Transverse colon (tissue), 4 donors: ENCODE measurements at regions not wholly inside any gene's neighbourhood (a gene's known extent, or its start where the extent isn't known, plus 50 kb on each side); places are given as distances from the start of the nearest gene placed in this dataset.

Source experiments
- DNase-seq: peaks from one replicate; pipeline ENCODE4 v3.0.0-alpha.2; 2019
- H3K27ac ChIP-seq, 4 donors: fragments of 200-600 bp; sonication (generic); 2 replicates each; pipeline ENCODE4 v1.5.1; 2016 to 2018; ENCODE audit warnings: inconsistent platforms in 4 of 4
- H3K27me3 ChIP-seq: fragments of 200-600 bp; sonication (generic); 2 replicates; pipeline ENCODE4 v1.5.1; 2017; ENCODE audit warnings: inconsistent platforms
- H3K36me3 ChIP-seq, 4 donors: fragments of 200-600 bp; sonication (generic); 2 replicates each; pipeline ENCODE4 v1.5.1; 2017 to 2019; ENCODE audit warnings: inconsistent platforms in 4 of 4
- H3K4me1 ChIP-seq, 4 donors: fragments of 200-600 bp; sonication (generic); 2 replicates each; pipeline ENCODE4 v1.5.1; 2017 to 2020; ENCODE audit warnings: inconsistent platforms in 4 of 4
- H3K4me3 ChIP-seq, 4 donors: fragments of 200-600 bp; sonication (generic); 1 replicate in 1 of 4; 2 replicates in 3 of 4; pipeline versions ENCODE4 v1.5.1 to v1.6.1; 2017 to 2019; ENCODE audit warnings: inconsistent platforms in 4 of 4
- H3K9me3 ChIP-seq, 2 donors: fragments of 200-600 bp; sonication (generic); 2 replicates each; pipeline ENCODE4 v1.5.1; 2017 to 2019; ENCODE audit warnings: inconsistent platforms in 2 of 2
- CTCF ChIP-seq, 5 experiments: fragments of 200-600 bp in 3 of 5; fragments of 450-650 bp in 2 of 5; sonication (generic) in 3 of 5; IDR thresholded peaks; 1 replicate in 2 of 5; 2 replicates in 3 of 5; pipeline ENCODE4 v1.5.1; 2016 to 2017; ENCODE audit warnings: antibody characterized with exemption in 5 of 5, inconsistent platforms in 3 of 5, mild to moderate bottlenecking in 2 of 5, moderate library complexity in 1 of 5
- EP300 ChIP-seq: sonication (generic); formaldehyde crosslinking; IDR thresholded peaks from one replicate; pipeline ENCODE4 v1.6.1; 2017; ENCODE audit warnings: antibody characterized with exemption, low read depth
- POLR2A ChIP-seq: fragments of 450-650 bp; IDR thresholded peaks from one replicate; pipeline ENCODE4 v1.6.1; 2016; ENCODE audit warnings: antibody characterized with exemption, mild to moderate bottlenecking, moderate library complexity
- POLR2AphosphoS5 ChIP-seq, 3 donors: sonication (generic); formaldehyde crosslinking; IDR thresholded peaks; one replicate each; pipeline ENCODE4 v1.6.1; 2016; ENCODE audit warnings: antibody characterized with exemption in 3 of 3
- WGBS, 2 donors: methylation state at CpG; one replicate each; pipeline ENCODE4 v1.1.5; 2018; ENCODE audit warnings: low coverage in 1 of 2; 5-methylcytosine and 5-hydroxymethylcytosine counted together
- in situ Hi-C, 4 donors: fragments of 200-750 bp; cut with MboI; loops; one replicate each; pipeline versions ENCODE4 v1.15.0 to v1.15.1; 2017; ENCODE audit warnings: low sequenced_read_pairs in 3 of 4, low pct_ligation_motif_present in 1 of 4, low pct_unique_long_range_greater_than_20kb in 1 of 4
- intact Hi-C: fragments of 100-400 bp; cut with DNase I; formaldehyde crosslinking; loops from one replicate; pipeline ENCODE4 v1.15.1; 2023; ENCODE audit warnings: low total_unique reads

DNA sequence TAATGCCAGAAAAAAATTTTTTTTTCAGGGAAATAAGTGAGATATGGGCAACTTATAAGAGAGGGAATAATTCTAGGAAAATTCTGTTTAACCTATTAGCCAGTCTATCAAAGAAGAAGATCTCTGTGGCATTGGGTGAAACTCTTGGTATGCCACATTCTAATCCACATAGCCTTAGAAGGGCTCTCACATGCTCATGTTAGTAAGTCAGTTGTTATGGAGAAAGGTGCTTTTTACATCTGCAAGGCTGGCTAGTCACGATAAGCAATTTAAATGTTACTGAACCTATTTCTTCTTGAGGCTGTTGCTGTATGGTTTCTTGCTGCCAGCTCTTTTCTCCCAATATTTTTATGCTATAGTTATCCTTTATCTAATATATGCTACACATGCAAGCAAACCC is 89.9 kb upstream of the MAGI1 start:
- in situ Hi-C loops, result loop anchor here in 2 of 4 donors (25.0 kb wide), 1 partner anchor 341 kb away; no protein-coding TSS in a partner anchor
- TF ChIP-seq EP300, result no peak
- TF ChIP-seq CTCF (IDR thresholded peaks at IDR 0.05), result no peak
- Histone ChIP-seq H3K4me3 (no peak overlapping the region), H3K4me1 (no peaks in the 10 kb centered on the region), H3K27me3 (no peaks in the 10 kb centered on the region), H3K9me3 (no peaks in the 10 kb centered on the region), H3K27ac (no peak overlapping the region), H3K36me3 (no peaks in the 10 kb centered on the region)
- intact Hi-C loops, result no loop called here
- 82 to 100% methylated on average over 1 of the region's 1 CpG for WGBS, 2 donors
- DNase-seq, result no peak

GRCh38 chr3:66121318-66121717 is 82.6 kb upstream of the MAGI1 start:
- no peak overlapping the region for H3K4me3 ChIP-seq
- TF ChIP-seq POLR2A (no peak), EP300 (no peak), POLR2AphosphoS5 (IDR thresholded peaks at IDR 0.05) (no peak), CTCF (IDR thresholded peaks at IDR 0.05) (no peak)
- 81 to 85% methylated on average over 6 of the region's 6 CpGs for WGBS, 2 donors
- H3K9me3 ChIP-seq, result no peaks in the 10 kb centered on the region
- in situ Hi-C loops (no loop called here), intact Hi-C loops (no loop called here)
- no peaks in the 10 kb centered on the region for H3K36me3 ChIP-seq
- H3K27ac ChIP-seq, result no peak overlapping the region
- no peaks in the 10 kb centered on the region for H3K27me3 ChIP-seq
- H3K4me1 ChIP-seq, result peaks cover 0 to 1% (median 0%) of the 10 kb centered on the region in 4 donors
- no peak for DNase-seq

DNA sequence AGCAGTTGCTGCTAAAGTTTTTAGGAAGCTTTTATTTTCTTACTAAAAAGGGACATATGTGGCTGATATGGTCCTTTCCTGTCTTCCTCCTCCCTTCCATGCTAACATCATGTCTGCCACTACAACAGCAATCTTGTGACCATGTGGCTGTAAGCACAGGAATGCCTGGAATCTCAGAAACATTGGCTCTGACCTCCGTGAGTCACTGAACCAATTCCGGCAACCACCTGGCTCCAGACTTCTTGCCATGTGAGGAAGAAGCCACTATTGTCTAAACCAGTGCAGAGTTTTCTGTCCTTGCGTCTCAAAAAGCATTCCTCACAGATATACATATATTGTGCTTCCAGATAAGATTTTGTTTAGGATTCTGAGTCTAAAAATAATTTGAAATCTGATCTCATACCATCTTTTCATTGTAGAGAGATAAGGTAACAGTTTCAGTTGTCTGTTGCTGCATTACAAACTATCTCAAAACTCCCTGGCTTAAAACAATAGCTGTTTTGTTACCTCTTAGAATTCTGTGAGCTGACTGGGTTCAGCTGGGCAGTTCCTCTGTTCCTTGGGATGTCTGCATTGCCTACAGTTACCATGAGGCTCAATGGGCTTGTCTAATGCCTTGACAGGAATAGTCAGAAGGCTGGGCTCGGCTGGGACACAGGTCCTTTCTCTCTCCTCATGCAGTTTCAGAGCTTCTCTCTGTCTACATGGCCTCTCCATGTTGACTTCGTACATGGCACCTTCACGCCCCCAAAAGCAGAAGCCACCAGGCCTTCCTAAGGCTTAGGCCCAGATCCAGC is 77.3 kb upstream of the MAGI1 start:
- Histone ChIP-seq H3K27ac (peak overlapping the region in 1 of 4 donors; percentile 3), H3K4me1 (peaks cover 0 to 9% (median 0%) of the 10 kb centered on the region in 4 donors), H3K36me3 (no peaks in the 10 kb centered on the region)

GRCh38 chr3:66113542-66113941 is 74.8 kb upstream of the MAGI1 start:
- Histone ChIP-seq H3K9me3 (no peaks in the 10 kb centered on the region), H3K27me3 (no peaks in the 10 kb centered on the region), H3K4me3 (no peak overlapping the region), H3K27ac (no peak overlapping the region), H3K4me1 (peaks cover 0 to 9% (median 0%) of the 10 kb centered on the region in 4 donors), H3K36me3 (no peaks in the 10 kb centered on the region)
- in situ Hi-C loops (no loop called here), intact Hi-C loops (no loop called here)
- 82% methylated on average over 1 of the region's 1 CpG; no CpG with 5 or more reads in 1 of the 2 donors for WGBS, 2 donors
- no peak for TF ChIP-seq POLR2A
- TF ChIP-seq EP300, result no peak
- TF ChIP-seq POLR2AphosphoS5 (IDR thresholded peaks at IDR 0.05), result no peak
- no peak for TF ChIP-seq CTCF (IDR thresholded peaks at IDR 0.05)
- no peak for DNase-seq

More for the DNA sequence above, 77.3 kb upstream of the MAGI1 start:
- WGBS, 2 donors, result 76 to 81% methylated on average over 4 to 6 of the region's 6 CpGs
- Histone ChIP-seq H3K9me3 (no peaks in the 10 kb centered on the region), H3K4me3 (no peak overlapping the region), H3K27me3 (no peaks in the 10 kb centered on the region)
- in situ Hi-C loops (no loop called here), intact Hi-C loops (no loop called here)
- no peak for DNase-seq
- TF ChIP-seq POLR2A (no peak), POLR2AphosphoS5 (IDR thresholded peaks at IDR 0.05) (peak in 2 of 3 donors; percentile 39 to 49)
